HFFc6 (cell line): ENCODE measurements at regions not wholly inside any gene's neighbourhood (a gene's known extent, or its start where the extent isn't known, plus 50 kb on each side); places are given as distances from the start of the nearest gene placed in this dataset.
"Not testable (repeated sequence)": the region's sequence is repeated elsewhere in the genome, so short reads cannot be mapped to it uniquely, and the experiment has no call there.

Experiments
- DNase-seq: peaks from one replicate; pipeline ENCODE4 v3.0.0-alpha.2; 2018
- H3K27ac Mint-ChIP-seq: 2 replicates; pipeline ENCODE4 v1.8.0; 2020; ENCODE audit warnings: mild to moderate bottlenecking, mixed read lengths
- H3K27me3 Mint-ChIP-seq: 2 replicates; pipeline ENCODE4 v1.8.0; 2021; ENCODE audit warnings: mild to moderate bottlenecking, moderate library complexity, mixed read lengths; ENCODE audit not compliant: insufficient read depth
- H3K36me3 Mint-ChIP-seq: 2 replicates; pipeline ENCODE4 v1.8.0; 2021; ENCODE audit warnings: low read depth, mixed read lengths
- H3K4me1 Mint-ChIP-seq: 2 replicates; pipeline ENCODE4 v1.8.0; 2020; ENCODE audit warnings: low read depth, mixed read lengths
- H3K4me3 Mint-ChIP-seq: 2 replicates; pipeline ENCODE4 v1.8.0; 2020; ENCODE audit warnings: mild to moderate bottlenecking, moderate library complexity, mixed read lengths
- H3K9me3 Mint-ChIP-seq: 2 replicates; pipeline ENCODE4 v1.8.0; 2020; ENCODE audit warnings: mild to moderate bottlenecking, mixed read lengths
- CTCF ChIP-seq: fragments of 200-600 bp; sonication (generic); IDR thresholded peaks from 2 replicates; pipeline ENCODE4 v1.5.0; 2021; ENCODE audit warnings: antibody characterized with exemption, mild to moderate bottlenecking

GRCh38 chr12:66813137-66813892 is 134.4 kb upstream of the GRIP1 start:
- no peak for DNase-seq
- Mint-ChIP-seq H3K9me3 (peaks cover 7% of the 10 kb centered on the region), H3K27ac (no peak overlapping the region), H3K4me1 (no peaks in the 10 kb centered on the region), H3K27me3 (no peaks in the 10 kb centered on the region; the same call in 1 of the 2 replicates), H3K36me3 (no peaks in the 10 kb centered on the region), H3K4me3 (no peak overlapping the region)
- TF ChIP-seq CTCF, result no peak

- Mint-ChIP-seq H3K4me1 (no peaks in the 10 kb centered on the region), H3K4me3 (no peak overlapping the region), H3K27ac (no peak overlapping the region), H3K9me3 (peaks cover 9% of the 10 kb centered on the region; the same call in 1 of the 2 replicates), H3K36me3 (no peaks in the 10 kb centered on the region; the same call in 1 of the 2 replicates), H3K27me3 (no peaks in the 10 kb centered on the region)
- TF ChIP-seq CTCF, result no peak
- DNase-seq, result no peak
These were observed 140.7 kb upstream of the GRIP1 start for GRCh38 chr12:66819587-66819986.

GRCh38 chr12:66822961-66823360 is 144.1 kb upstream of the GRIP1 start:
- no peaks in the 10 kb centered on the region; the same call in 1 of the 2 replicates for H3K36me3 Mint-ChIP-seq
- H3K27me3 Mint-ChIP-seq, result no peaks in the 10 kb centered on the region
- TF ChIP-seq CTCF, result no peak
- peaks cover 18% of the 10 kb centered on the region for H3K9me3 Mint-ChIP-seq
- H3K4me1 Mint-ChIP-seq, result no peaks in the 10 kb centered on the region
- DNase-seq, result no peak
- H3K4me3 Mint-ChIP-seq, result no peak overlapping the region
- no peak overlapping the region for H3K27ac Mint-ChIP-seq

GRCh38 chr12:66823857-66824570 is 145.1 kb upstream of the GRIP1 start:
- no peak for DNase-seq
- no peaks in the 10 kb centered on the region for H3K4me1 Mint-ChIP-seq
- H3K27ac Mint-ChIP-seq, result no peak overlapping the region
- H3K27me3 Mint-ChIP-seq, result no peaks in the 10 kb centered on the region
- no peaks in the 10 kb centered on the region; the same call in 1 of the 2 replicates for H3K36me3 Mint-ChIP-seq
- TF ChIP-seq CTCF, result no peak
- H3K4me3 Mint-ChIP-seq, result no peak overlapping the region
- peaks cover 18% of the 10 kb centered on the region for H3K9me3 Mint-ChIP-seq

GRCh38 chr12:66825921-66826320 is 147.0 kb upstream of the GRIP1 start:
- H3K27ac Mint-ChIP-seq, H3K27me3 Mint-ChIP-seq, H3K36me3 Mint-ChIP-seq, H3K4me3 Mint-ChIP-seq, DNase-seq, H3K4me1 Mint-ChIP-seq: not testable (repeated sequence)
- peaks cover 21% of the 10 kb centered on the region for H3K9me3 Mint-ChIP-seq
